ENCODE measurements at regions not wholly inside any gene's neighbourhood (a gene's known extent, or its start where the extent isn't known, plus 50 kb on each side); places are given as distances from the start of the nearest gene placed in this dataset.
"Not testable (repeated sequence)": the region's sequence is repeated elsewhere in the genome, so short reads cannot be mapped to it uniquely, and the experiment has no call there.

GRCh38 chr2:67323209-67323991, 73.7 kb upstream of the ETAA1 start:
- DNase-seq, result no peak
- H3K4me3 ChIP-seq, result no peak overlapping the region
- no peak overlapping the region for H3K27ac ChIP-seq
- TF ChIP-seq POLR2A (IDR thresholded peaks at IDR 0.05), result no peak
- no peak for TF ChIP-seq CTCF (IDR thresholded peaks at IDR 0.05 in 4 of 5, conservative IDR thresholded peaks at IDR 0.05 in 1 of 5)
- H3K4me1 ChIP-seq, result no peaks in the 10 kb centered on the region
- no peaks in the 10 kb centered on the region for H3K27me3 ChIP-seq
- in situ Hi-C loops (cut with MboI; ENCODE audit: low sequenced_read_pairs in 4 of 4) (no loop called here), intact Hi-C loops (cut with DNase I; ENCODE audit: low total_unique reads) (no loop called here)
- no peaks in the 10 kb centered on the region for H3K36me3 ChIP-seq
- ATAC-seq, result no peak
- H3K9me3 ChIP-seq, result no peaks in the 10 kb centered on the region

GRCh38 chr2:67329513-67329912, 67.6 kb upstream of the ETAA1 start:
- ATAC-seq (no peak), DNase-seq (no peak)
- H3K9me3 ChIP-seq, result no peaks in the 10 kb centered on the region
- H3K36me3 ChIP-seq, result no peaks in the 10 kb centered on the region
- no peaks in the 10 kb centered on the region for H3K4me1 ChIP-seq
- no peak for TF ChIP-seq CTCF (IDR thresholded peaks at IDR 0.05 in 4 of 5, conservative IDR thresholded peaks at IDR 0.05 in 1 of 5)
- TF ChIP-seq POLR2A (IDR thresholded peaks at IDR 0.05), result no peak
- H3K27ac ChIP-seq, result no peak overlapping the region
- intact Hi-C loops (cut with DNase I; ENCODE audit: low total_unique reads), result no loop called here
- in situ Hi-C loops (cut with MboI; ENCODE audit: low sequenced_read_pairs in 4 of 4), result no loop called here
- no peaks in the 10 kb centered on the region for H3K27me3 ChIP-seq
- no peak overlapping the region for H3K4me3 ChIP-seq

GRCh38 chr2:67329951-67330350, 67.2 kb upstream of the ETAA1 start:
- ATAC-seq, result no peak
- DNase-seq, result no peak
- no peak for TF ChIP-seq POLR2A (IDR thresholded peaks at IDR 0.05)
- no peak for TF ChIP-seq CTCF (IDR thresholded peaks at IDR 0.05 in 4 of 5, conservative IDR thresholded peaks at IDR 0.05 in 1 of 5)
- Histone ChIP-seq H3K4me1 (no peaks in the 10 kb centered on the region), H3K27ac (no peak overlapping the region), H3K9me3 (no peaks in the 10 kb centered on the region), H3K27me3 (no peaks in the 10 kb centered on the region), H3K4me3 (no peak overlapping the region), H3K36me3 (no peaks in the 10 kb centered on the region)
- in situ Hi-C loops (cut with MboI; ENCODE audit: low sequenced_read_pairs in 4 of 4) (no loop called here), intact Hi-C loops (cut with DNase I; ENCODE audit: low total_unique reads) (no loop called here)

GRCh38 chr2:67331419-67332086, 65.6 kb upstream of the ETAA1 start:
- H3K27me3 ChIP-seq; H3K4me1 ChIP-seq; H3K36me3 ChIP-seq; in situ Hi-C loops (cut with MboI; ENCODE audit: low sequenced_read_pairs in 4 of 4); H3K27ac ChIP-seq; H3K9me3 ChIP-seq; ATAC-seq; intact Hi-C loops (cut with DNase I; ENCODE audit: low total_unique reads); DNase-seq; H3K4me3 ChIP-seq: not testable (repeated sequence)

- H3K27me3 ChIP-seq, result no peaks in the 10 kb centered on the region
- H3K36me3 ChIP-seq, result no peaks in the 10 kb centered on the region
- no peaks in the 10 kb centered on the region for H3K9me3 ChIP-seq
- DNase-seq, result no peak
- intact Hi-C loops (cut with DNase I; ENCODE audit: low total_unique reads) (no loop called here), in situ Hi-C loops (cut with MboI; ENCODE audit: low sequenced_read_pairs in 4 of 4) (no loop called here)
- no peak for ATAC-seq
- no peak overlapping the region for H3K4me3 ChIP-seq
- no peak overlapping the region for H3K27ac ChIP-seq
- no peak for TF ChIP-seq POLR2A (IDR thresholded peaks at IDR 0.05)
- no peak for TF ChIP-seq CTCF (IDR thresholded peaks at IDR 0.05 in 4 of 5, conservative IDR thresholded peaks at IDR 0.05 in 1 of 5)
- no peaks in the 10 kb centered on the region for H3K4me1 ChIP-seq
Measured at GRCh38 chr2:67337903-67338302, 59.2 kb upstream of the ETAA1 start.
